EH (cell line): ENCODE measurements at regions not wholly inside any gene's neighbourhood (a gene's known extent, or its start where the extent isn't known, plus 50 kb on each side); places are given as distances from the start of the nearest gene placed in this dataset.
A peak's percentile ranks its signal among the peaks of the same experiment; 100 is the strongest.

Source experiments
- DNase-seq: peaks from one replicate; pipeline ENCODE4 v3.0.0-alpha.2; 2015; ENCODE audit warnings: low read depth

GRCh38 chr2:206212673-206213513, 53.2 kb downstream of the EEF1B2 start:
- DNase-seq, result peak; percentile 86

GRCh38 chr2:206213514-206213845, 53.8 kb downstream of the EEF1B2 start:
- no peak for DNase-seq

DNA sequence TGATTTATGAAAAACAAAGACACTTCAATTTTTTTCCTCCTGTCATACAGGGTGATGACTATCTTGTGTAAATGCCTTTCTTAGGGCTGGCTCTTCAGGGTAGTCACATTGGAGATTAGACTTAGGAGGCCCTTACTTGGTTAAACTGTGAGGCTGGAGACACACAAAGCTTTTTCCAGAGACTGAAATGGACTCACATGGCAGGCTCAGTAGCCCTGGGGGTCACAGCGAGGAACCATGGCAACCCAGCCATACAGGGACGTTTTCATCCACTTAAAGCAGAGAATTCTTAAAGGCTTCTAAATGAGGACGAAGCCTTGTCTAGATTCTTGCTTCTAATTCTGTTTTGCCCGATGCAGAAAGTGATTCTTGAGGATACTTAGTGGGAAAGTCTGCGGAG, 57.3 kb upstream of the ZDBF2 start:
- DNase-seq, result no peak

GRCh38 chr2:206217743-206218142, 56.7 kb upstream of the ZDBF2 start:
- DNase-seq, result peak; percentile 45

DNA sequence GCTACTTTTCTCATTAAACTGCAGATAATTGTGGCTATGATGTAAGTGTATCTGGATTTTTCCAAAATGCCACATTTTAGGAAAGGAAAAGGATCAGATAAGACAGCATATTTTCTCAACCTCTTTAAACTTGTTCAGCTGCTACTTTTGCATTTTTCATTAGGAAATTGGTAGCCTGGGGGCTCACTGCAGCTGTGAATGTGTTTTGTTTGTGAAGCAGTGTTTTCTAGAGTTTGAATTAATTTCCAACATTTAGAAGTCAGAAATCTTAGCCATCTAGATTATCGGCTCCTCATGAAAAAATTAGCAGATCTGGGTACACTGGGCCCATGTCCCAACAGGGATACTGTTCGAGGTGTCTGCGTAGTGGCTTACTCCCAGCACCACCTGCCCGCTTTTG, 56.3 kb upstream of the ZDBF2 start:
- no peak for DNase-seq

DNA sequence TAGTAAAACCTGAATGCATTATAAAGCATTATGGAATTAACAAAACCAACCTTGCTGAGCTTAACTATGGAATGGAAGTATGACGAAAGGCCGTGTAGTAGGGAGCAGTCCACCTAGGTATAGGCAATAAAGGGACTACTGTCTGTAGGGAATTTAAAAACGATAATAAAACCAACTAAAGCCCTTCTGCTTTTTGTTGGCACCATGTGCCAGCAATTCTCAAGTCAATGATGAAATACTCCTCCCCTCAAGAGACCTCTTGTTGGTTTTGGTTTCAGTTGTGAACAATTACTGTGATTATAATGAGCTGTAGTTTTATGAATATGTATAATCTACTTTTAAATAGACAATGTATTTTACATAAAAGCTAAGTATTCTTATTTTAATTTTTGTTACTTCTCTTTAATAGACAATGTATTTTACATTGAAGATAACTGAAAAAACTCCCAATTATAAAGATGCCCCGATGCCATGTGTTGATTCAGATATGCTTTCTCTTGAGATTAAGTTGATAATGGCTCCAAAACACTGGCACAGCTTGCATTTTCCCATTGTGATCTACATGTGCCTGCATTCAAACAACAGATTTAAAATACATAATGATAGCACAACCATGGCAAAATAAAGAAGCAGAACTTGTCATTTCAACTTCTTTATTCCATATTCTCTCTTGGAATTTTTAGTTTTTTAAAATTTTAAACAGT, 55.5 kb upstream of the ZDBF2 start:
- DNase-seq, result no peak

DNA sequence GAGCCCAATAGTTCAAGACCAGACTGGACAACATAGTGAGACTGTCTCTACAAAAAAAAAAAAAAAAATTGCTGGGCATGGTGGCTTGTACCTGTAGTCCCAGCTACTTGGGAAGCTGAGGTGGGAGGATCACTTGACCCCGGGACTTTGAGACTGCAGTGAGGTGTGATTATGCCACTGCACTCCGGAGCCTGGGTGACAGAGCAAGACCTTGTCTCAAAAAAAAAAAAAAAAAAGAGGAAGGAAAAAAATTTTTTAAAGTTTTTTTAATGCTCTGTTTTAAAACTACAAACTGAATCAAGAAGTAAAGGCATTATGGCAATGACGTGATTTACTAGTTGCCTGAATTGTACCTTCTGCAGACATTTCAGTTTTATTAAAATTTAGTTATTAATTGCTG, 54.5 kb upstream of the ZDBF2 start:
- DNase-seq, result no peak

- no peak for DNase-seq
Observed at GRCh38 chr2:206220997-206221396, 53.5 kb upstream of the ZDBF2 start.
